NCI-H187 treated with DMSO at 0.1 percent for 48 hours (cell line): ENCODE measurements at regions not wholly inside any gene's neighbourhood (a gene's known extent, or its start where the extent isn't known, plus 50 kb on each side); places are given as distances from the start of the nearest gene placed in this dataset.
"Not testable (repeated sequence)": the region's sequence is repeated elsewhere in the genome, so short reads cannot be mapped to it uniquely, and the experiment has no call there.

Experiments
- DNase-seq: peaks from one replicate; lab custom pipeline; 2025; lab: John Stamatoyannopoulos, UW

GRCh38 chr4:128451270-128451905, 163.8 kb upstream of the PGRMC2 start:
- DNase-seq: no peak

DNA sequence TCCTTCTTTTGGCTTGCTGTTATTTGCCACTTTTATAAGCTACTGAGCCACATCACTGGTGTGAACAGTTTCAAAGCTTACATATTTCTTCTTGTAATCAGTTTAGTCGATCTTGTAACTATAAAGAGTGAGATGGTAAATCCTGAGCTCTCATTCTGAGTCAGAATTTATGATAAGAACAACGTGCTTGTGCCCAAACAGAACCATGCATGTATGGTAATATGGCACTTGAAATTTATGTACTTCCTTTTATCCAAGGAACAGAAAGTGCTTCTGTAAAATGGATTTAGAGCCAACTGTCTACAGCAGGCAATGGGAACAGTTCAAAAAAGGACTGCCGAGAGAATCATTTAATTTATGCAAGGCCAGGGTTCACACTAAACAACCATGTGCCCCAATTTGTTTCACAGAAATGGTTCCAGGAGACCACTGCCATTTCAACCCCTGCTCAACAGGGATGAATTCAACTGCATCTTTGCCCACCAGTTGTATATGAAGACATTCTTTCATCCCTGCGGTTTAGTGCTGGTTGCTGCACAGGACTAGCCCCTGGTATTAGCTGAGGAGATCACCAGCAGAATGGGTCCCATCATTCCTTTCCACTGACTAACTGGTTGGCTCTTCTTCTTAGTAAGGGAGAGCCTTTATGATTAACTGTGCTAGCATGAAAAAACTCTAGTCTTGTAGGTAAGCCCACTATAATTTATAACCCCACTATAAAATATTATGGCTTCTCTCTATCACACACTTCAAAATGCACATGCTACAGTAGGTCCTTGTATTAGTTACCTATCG, 162.9 kb upstream of the PGRMC2 start:
- DNase-seq: no peak

- DNase-seq: no peak
Observed at GRCh38 chr4:128449251-128449650, 161.6 kb upstream of the PGRMC2 start.

DNA sequence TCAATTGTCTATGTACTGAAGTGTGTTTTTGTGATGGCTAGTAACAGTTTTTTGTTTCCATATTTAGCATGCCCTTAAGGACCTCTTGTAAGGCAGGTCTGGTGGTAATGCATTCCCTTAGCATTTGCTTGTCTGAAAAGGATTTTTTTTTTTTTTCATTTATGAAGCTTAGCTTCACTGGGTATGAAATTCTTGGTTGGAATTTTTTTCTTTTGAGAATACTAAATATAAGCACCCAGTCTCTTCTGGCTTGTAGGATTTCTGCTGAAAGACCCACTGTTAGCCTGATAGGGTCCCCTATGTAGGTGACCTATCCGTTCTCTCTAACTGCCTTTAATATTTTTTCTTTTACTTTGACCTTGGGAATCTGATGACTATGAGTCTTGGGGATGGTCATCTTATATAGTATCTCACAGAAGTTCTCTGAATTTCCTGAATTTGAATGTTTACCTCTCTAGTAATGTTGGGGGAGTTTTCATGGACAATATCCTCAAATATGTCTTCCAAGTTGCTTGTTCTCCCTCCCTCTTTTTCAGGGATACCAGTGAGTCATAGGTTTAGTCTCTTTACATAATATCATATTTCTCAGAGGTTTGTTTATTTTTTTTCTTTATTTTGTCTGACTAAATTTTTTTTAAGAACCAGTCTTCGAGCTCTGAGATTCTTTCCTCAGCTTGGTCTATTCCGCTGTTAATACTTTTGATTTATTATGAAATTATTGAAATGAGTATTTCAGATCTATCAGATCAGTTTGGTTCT, 157.1 kb upstream of the PGRMC2 start:
- DNase-seq: no peak

DNA sequence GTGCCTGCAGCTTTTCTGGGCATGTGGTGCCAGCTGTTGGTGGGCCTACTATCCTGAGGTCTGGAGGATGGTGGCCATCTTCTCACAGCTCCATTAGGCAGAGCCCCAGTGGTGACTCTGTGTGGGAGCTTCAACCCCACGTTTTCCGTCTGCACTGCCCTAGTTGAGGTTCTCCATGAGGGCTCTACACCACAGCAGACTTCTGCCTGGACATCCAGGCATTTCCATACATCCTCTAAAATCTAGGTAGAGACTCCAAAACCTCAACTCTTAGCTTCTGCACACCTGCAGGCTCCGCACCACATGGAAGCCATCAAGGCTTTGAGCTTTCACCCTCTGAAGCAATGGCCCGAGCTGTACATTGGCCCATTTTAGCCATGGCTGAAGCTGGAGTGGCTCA, 153.3 kb upstream of the PGRMC2 start:
- DNase-seq: no peak

DNA sequence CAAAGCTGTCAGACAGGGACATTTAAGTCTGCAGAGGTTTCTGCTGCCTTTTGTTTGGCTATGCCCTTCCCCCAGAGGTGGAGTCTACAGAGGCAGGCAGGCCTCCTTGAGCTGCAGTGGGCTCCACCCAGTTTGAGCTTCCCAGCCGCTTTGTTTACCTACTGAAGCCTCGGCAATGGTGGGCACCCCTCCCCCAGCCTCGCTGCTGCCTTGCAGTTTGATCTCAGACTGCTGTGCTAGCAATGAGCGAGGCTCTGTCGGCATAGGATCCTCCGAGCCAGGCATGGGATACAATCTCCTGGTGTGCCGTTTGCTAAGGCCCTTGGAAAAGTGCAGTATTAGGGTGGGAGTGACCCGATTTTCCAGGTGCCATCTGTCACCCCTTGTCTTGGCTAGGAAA, 149.4 kb upstream of the PGRMC2 start:
- DNase-seq: not testable (repeated sequence)

GRCh38 chr4:128429023-128429613, 141.5 kb upstream of the PGRMC2 start:
- DNase-seq: not testable (repeated sequence)

DNA sequence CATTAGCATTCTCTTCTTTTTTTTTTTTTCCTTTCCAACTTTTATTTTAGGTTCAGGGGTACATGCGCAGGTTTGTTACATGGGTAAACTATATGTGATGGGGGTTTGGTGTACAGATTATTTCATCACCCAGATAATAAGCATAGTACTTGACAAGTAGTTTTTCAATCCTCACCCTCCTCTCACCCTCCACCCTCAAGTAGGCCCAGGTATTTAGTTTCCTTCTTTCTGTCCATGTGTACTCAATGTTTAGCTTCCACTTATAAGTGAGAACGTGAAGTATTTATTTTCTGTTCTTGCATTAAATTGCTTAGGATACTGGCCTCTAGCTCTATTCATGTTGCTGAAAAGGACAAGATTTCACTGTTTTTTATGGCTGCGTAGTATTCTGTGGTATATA, 140.8 kb upstream of the PGRMC2 start:
- DNase-seq: no peak

DNA sequence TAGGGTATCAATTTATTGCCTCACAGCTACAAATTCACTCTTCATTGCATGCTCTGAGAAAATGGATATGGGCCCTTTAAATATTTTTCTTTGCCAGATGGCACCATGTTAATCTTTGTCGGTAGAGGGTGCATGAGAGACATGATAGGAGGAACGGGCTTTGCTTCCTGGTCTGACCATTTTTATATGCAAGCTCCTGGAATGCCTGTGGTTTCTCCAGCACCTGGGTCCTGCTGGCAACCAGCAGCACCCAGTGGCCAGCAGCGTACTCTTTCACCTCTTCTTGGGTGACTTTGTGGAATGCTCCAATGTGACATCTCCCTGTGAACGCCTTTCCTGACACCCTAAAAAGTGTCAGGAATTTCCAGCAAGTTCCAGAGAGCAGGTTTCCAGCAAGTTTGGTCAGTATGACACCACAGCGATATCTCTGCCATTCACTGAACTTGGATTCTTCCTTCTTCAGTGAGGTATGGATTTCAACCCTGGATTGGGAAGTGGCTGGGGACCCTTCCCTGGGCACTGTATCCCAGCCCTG, 140.3 kb upstream of the PGRMC2 start:
- DNase-seq: no peak

GRCh38 chr4:128424527-128425497, 137.2 kb upstream of the PGRMC2 start:
- DNase-seq: no peak

DNA sequence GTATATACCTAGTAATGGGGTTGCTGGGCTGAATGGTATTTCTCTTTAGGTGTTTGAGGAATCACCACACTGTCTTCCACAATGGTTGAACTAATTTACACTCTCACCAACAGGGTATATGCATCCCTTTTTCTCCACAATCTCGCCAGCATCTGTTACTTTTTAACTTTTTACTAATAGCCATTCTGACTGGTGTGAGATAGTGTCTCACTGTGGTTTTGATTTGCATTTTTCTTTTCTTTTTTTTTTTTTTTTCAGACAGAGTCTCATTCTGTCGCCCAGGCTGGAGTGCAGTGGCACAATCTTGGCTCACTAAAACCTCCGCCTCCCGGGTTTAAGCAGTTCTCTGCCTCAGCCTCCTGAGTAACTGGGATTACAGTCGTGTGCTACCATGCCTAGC, 134.7 kb upstream of the PGRMC2 start:
- not testable (repeated sequence) for DNase-seq

DNA sequence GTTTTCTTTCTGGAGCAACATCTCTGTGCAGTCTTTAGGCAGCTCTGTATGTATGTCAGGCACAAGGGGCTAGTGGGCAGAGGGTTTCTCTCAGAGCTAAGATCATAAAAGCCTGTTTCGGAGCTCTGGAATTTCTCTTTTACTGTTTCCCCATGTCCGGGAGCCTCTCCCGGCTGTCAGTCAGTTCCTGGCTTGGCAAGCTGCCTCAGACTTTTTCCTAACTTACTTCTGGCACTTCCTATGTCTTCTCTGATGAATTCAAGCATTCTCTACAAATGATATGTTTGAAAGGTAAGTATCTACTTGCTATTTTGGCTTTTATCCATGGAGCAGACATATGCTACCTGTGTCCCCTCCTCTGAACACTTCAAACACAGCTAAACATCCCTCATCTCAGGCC, 129.3 kb upstream of the PGRMC2 start:
- no peak for DNase-seq

DNA sequence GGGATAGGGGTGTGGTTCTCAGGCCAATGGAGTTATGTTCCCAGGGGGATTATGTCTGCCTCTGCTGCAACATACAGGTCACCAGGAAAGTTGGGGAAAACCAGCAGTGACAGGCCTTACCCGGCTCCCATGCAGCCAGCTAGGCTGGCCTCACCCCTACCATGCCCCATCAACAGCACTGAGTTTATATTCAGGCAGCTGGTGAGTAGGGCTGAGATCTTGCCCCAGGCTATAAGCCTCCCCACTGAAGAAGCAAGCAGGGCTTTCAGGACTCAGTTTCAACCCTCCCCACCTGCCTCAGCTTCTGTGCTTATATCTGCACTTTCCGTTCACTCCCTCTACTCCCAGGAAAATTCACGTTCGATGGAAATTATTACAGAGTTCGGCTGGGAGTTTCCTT, 122.4 kb upstream of the PGRMC2 start:
- DNase-seq: no peak

- no peak for DNase-seq
Observed at GRCh38 chr4:128403586-128403985, 116.0 kb upstream of the PGRMC2 start.

- no peak for DNase-seq
Observed at GRCh38 chr4:128394778-128395177, 107.2 kb upstream of the PGRMC2 start.

- peak; percentile 0 for DNase-seq
Observed at GRCh38 chr4:128393101-128393704, 105.6 kb upstream of the PGRMC2 start.

DNA sequence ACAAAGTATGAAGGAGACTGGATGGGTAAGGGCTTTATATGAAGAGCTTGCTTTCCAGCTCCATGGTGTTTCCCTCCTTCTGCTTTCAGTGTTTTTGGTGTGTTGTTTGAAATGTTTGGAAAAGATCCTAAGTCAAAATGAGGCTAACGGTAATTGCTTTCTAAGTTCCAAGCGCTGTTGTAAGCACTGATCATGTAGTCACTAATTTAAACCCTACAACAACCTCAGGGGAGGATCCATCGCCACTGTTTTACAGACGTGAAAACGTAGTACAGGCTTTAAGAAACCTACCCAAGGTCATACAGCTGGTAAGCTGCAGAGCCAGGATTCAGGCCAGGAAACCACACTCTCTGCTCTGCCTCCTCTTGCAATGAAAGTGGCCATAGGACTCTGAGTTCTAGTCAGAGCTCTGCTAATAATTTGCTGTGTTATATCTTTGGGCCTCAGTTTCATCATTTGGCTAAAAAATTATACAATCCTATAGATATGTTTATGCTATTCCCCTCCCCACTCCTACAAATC, 102.9 kb upstream of the PGRMC2 start:
- DNase-seq: no peak

DNA sequence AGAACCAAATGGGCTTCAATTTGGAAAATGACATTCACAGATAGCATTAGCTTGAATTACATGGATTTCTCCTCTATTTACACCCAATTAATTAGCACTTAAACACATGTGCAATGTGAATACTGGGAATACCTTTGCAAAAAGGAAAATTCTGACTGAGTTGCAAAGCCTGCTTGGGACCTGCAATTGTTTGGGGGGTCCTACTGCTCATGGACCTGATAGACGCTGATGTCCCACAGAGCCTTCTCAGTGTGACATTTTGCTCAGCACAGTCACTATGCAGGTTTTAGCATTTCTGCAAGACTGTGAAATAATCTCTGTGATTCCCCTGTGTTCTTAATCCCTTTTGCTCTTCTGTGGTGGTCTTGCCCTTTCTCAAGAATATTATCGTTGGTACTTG, 101.2 kb upstream of the PGRMC2 start:
- no peak for DNase-seq

DNA sequence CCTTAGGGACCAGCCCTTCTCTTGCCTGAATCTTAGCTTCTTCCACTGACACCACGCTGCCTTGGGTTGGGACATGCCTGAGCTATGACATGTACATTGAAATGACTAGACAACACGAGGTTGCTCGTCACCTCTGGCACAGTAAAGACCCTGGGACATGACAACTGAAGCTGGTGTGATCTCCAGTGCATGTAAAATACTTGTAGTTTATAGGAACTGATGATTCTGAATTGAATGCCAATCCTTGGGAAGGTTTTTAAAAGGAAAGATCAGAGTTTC, 100.7 kb upstream of the PGRMC2 start:
- no peak for DNase-seq

DNA sequence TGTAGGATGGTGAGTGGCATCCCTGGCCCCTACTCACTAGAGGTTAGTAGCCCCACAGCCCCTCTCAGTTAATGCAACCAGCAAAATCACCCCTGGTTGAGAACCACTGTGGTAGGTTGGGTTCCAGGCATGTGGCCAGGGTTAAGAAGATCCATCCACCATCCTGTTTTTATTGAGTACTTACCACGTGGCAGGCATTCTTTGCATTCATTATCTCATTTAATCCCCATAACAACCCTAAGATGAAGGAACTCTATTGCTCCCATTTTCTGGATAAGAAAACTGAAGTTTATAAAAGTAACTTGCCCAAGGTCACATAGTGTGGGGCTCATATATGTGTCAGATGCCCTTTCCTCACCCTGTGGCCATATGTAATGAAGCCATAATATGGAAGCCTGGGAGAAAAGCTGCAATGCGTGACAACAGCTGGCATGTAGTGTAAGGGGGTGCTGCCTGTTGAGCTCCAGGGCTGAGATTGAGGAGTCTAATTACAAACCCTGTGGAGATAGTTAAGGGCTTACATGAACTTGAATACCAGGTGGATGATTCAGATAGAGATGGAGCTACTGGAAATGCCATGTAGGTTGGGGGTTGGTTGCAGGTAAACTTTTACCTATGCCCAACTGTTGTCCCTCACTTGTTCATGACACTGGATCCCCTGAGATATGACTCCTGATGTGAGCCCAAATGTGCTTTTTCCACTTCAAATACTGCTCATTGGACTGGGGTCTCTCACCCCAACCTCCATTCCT, 100.2 kb upstream of the PGRMC2 start:
- no peak for DNase-seq
